GM12892 (cell line): ENCODE measurements at regions not wholly inside any gene's neighbourhood (a gene's known extent, or its start where the extent isn't known, plus 50 kb on each side); places are given as distances from the start of the nearest gene placed in this dataset.

Experiments
- POLR2A ChIP-seq: IDR thresholded peaks from 2 replicates; pipeline ENCODE4 v1.6.1; 2011; ENCODE audit warnings: low read depth, low read length, control low read depth
- POLR2AphosphoS5 ChIP-seq: IDR thresholded peaks from 2 replicates; pipeline ENCODE4 v1.6.1; 2011; ENCODE audit warnings: low read depth, low read length, control low read depth
- TAF1 ChIP-seq: IDR thresholded peaks from 2 replicates; pipeline ENCODE4 v1.6.1; 2011; ENCODE audit warnings: low read depth, mild to moderate bottlenecking, control low read depth, low read length, borderline replicate concordance

- TF ChIP-seq POLR2AphosphoS5 (no peak), POLR2A (no peak), TAF1 (no peak)
These were observed 372.5 kb downstream of the SATB2 start for GRCh38 chr2:199085261-199085660.
